H9 (cell line): ENCODE measurements at regions not wholly inside any gene's neighbourhood (a gene's known extent, or its start where the extent isn't known, plus 50 kb on each side); places are given as distances from the start of the nearest gene placed in this dataset.

ENCODE experiments used
- DNase-seq: peaks from one replicate; pipeline ENCODE4 v3.0.0-alpha.2; 2017
- H2AFZ ChIP-seq: one replicate; pipeline ENCODE4 v1.6.1; 2013; ENCODE audit warnings: mild to moderate bottlenecking, low read length, control low read depth, moderate library complexity
- H2AK5ac ChIP-seq: 2 replicates; pipeline ENCODE4 v1.6.1; 2013; ENCODE audit warnings: low read length, control low read depth, mixed read lengths; ENCODE audit not compliant: insufficient read length
- H2BK120ac ChIP-seq: one replicate; pipeline ENCODE4 v1.6.1; 2013; ENCODE audit warnings: low read depth, mild to moderate bottlenecking, low read length, control low read depth, inconsistent platforms; ENCODE audit not compliant: poor library complexity, severe bottlenecking
- H2BK12ac ChIP-seq: 2 replicates; pipeline ENCODE4 v1.6.1; 2013; ENCODE audit warnings: low read length, control low read depth, mixed read lengths, low read depth; ENCODE audit not compliant: insufficient read length
- H2BK15ac ChIP-seq: 2 replicates; pipeline ENCODE4 v1.6.1; 2013; ENCODE audit warnings: low read depth, low read length, control low read depth
- H2BK20ac ChIP-seq: one replicate; pipeline ENCODE4 v1.6.1; 2013; ENCODE audit warnings: low read depth, mild to moderate bottlenecking, low read length, control low read depth, inconsistent platforms; ENCODE audit not compliant: poor library complexity, severe bottlenecking
- H2BK5ac ChIP-seq: 2 replicates; pipeline ENCODE4 v1.6.1; 2013; ENCODE audit warnings: low read length, control low read depth, mixed read lengths; ENCODE audit not compliant: insufficient read length
- H3K14ac ChIP-seq: 2 replicates; pipeline ENCODE4 v1.6.1; 2013; ENCODE audit warnings: low read length, control low read depth; ENCODE audit not compliant: insufficient read depth
- H3K18ac ChIP-seq: 2 replicates; pipeline ENCODE4 v1.6.1; 2013; ENCODE audit warnings: low read depth, mild to moderate bottlenecking, mixed read lengths, low read length, control low read depth; ENCODE audit not compliant: insufficient read length
- H3K23ac ChIP-seq: 2 replicates; pipeline ENCODE4 v1.6.1; 2013; ENCODE audit warnings: low read length, control low read depth, mixed read lengths, low read depth; ENCODE audit not compliant: insufficient read length
- H3K23me2 ChIP-seq: 2 replicates; pipeline ENCODE4 v1.6.1; 2013; ENCODE audit warnings: low read depth, mild to moderate bottlenecking, mixed read lengths, low read length, control low read depth; ENCODE audit not compliant: insufficient read length, poor library complexity, severe bottlenecking
- H3K27ac ChIP-seq: 2 replicates; pipeline ENCODE4 v1.5.1; 2013; ENCODE audit warnings: low read length, control low read depth, mixed read lengths, low read depth; ENCODE audit not compliant: insufficient read length
- H3K27me3 ChIP-seq: 2 replicates; pipeline ENCODE4 v1.6.1; 2013; ENCODE audit warnings: low read length, control low read depth, inconsistent platforms; ENCODE audit not compliant: insufficient read depth
- H3K4ac ChIP-seq: 2 replicates; pipeline ENCODE4 v1.6.1; 2013; ENCODE audit warnings: low read depth, mild to moderate bottlenecking, control low read depth, inconsistent platforms, low read length, moderate library complexity
- H3K4me1 ChIP-seq: 2 replicates; pipeline ENCODE4 v1.6.1; 2013; ENCODE audit warnings: low read length, control low read depth, inconsistent platforms; ENCODE audit not compliant: insufficient read depth
- H3K4me2 ChIP-seq: 2 replicates; pipeline ENCODE4 v1.6.1; 2013; ENCODE audit warnings: low read length, control low read depth, mixed read lengths; ENCODE audit not compliant: insufficient read length, insufficient read depth
- H3K56ac ChIP-seq: 2 replicates; pipeline ENCODE4 v1.6.1; 2013; ENCODE audit warnings: low read depth, mild to moderate bottlenecking, mixed read lengths, low read length, control low read depth; ENCODE audit not compliant: insufficient read length
- H3K79me1 ChIP-seq: 2 replicates; pipeline ENCODE4 v1.6.1; 2013; ENCODE audit warnings: low read depth, mild to moderate bottlenecking, moderate library complexity, low read length, control low read depth, inconsistent platforms; ENCODE audit not compliant: insufficient read depth, poor library complexity, severe bottlenecking
- H3K79me2 ChIP-seq: 2 replicates; pipeline ENCODE4 v1.6.1; 2013; ENCODE audit warnings: low read length, control low read depth, inconsistent platforms; ENCODE audit not compliant: insufficient read depth
- H3K9ac ChIP-seq: 2 replicates; pipeline ENCODE4 v1.6.1; 2013; ENCODE audit warnings: low read length, control low read depth, mixed read lengths; ENCODE audit not compliant: insufficient read length; ENCODE audit errors: extremely low read depth
- H3K9me3 ChIP-seq: one replicate; pipeline ENCODE4 v1.6.1; 2013; ENCODE audit warnings: low read depth, low read length, inconsistent platforms; ENCODE audit not compliant: control insufficient read depth
- H3T11ph ChIP-seq: one replicate; pipeline ENCODE4 v1.6.1; 2013; ENCODE audit warnings: mild to moderate bottlenecking, low read length, control low read depth, inconsistent platforms
- H4K20me1 ChIP-seq: one replicate; pipeline ENCODE4 v1.6.1; 2013; ENCODE audit not compliant: control insufficient read depth, insufficient read length, insufficient read depth
- H4K5ac ChIP-seq: 2 replicates; pipeline ENCODE4 v1.6.1; 2013; ENCODE audit warnings: low read depth, mild to moderate bottlenecking, mixed read lengths, low read length, control low read depth; ENCODE audit not compliant: insufficient read length
- H4K8ac ChIP-seq: replicated peaks from 2 replicates; pipeline ENCODE4 v1.6.1; 2013; ENCODE audit warnings: low read length, control low read depth, mixed read lengths, low read depth; ENCODE audit not compliant: insufficient read length
- H4K91ac ChIP-seq: 2 replicates; pipeline ENCODE4 v1.6.1; 2013; ENCODE audit warnings: low read depth, mild to moderate bottlenecking, moderate library complexity, mixed read lengths, low read length, control low read depth; ENCODE audit not compliant: insufficient read length
- H3K27ac Mint-ChIP-seq, 3 experiments: 2 replicates in 2 of 3; 3 replicates in 1 of 3; pipeline ENCODE4 v1.8.0; 2020 to 2021; ENCODE audit warnings: mixed read lengths in 3 of 3, mild to moderate bottlenecking in 1 of 3, moderate library complexity in 1 of 3
- H3K27me3 Mint-ChIP-seq: 2 replicates; pipeline ENCODE4 v1.8.0; 2021; ENCODE audit warnings: low read depth, mild to moderate bottlenecking, moderate library complexity, mixed read lengths
- H3K36me3 Mint-ChIP-seq, 3 experiments: 2 replicates in 2 of 3; 3 replicates in 1 of 3; pipeline ENCODE4 v1.8.0; 2020 to 2021; ENCODE audit warnings: low read depth in 3 of 3, mixed read lengths in 3 of 3; ENCODE audit not compliant: insufficient read depth in 1 of 3
- H3K4me1 Mint-ChIP-seq, 2 experiments: 2 replicates each; pipeline ENCODE4 v1.8.0; 2020; ENCODE audit warnings: mixed read lengths in 2 of 2
- H3K4me3 Mint-ChIP-seq, 2 experiments: 2 replicates in 1 of 2; 3 replicates in 1 of 2; pipeline ENCODE4 v1.8.0; 2020 to 2021; ENCODE audit warnings: mild to moderate bottlenecking in 2 of 2, mixed read lengths in 2 of 2, moderate library complexity in 1 of 2
- H3K9me3 Mint-ChIP-seq, 2 experiments: 2 replicates in 1 of 2; 3 replicates in 1 of 2; pipeline ENCODE4 v1.8.0; 2020; ENCODE audit warnings: mild to moderate bottlenecking in 2 of 2, mixed read lengths in 2 of 2, moderate library complexity in 1 of 2
- CTCF ChIP-seq: fragments of 200-600 bp; sonication (generic); conservative IDR thresholded peaks from 3 replicates; pipeline ENCODE4 v1.8.0; 2021; ENCODE audit warnings: antibody characterized with exemption, mild to moderate bottlenecking
- WGBS: extraction: QIAGEN DNeasy Blood & Tissue Kit; methylation state at CpG from one replicate; pipeline ENCODE4 v1.1.7; 2013; ENCODE audit warnings: missing lambda C conversion rate, low lambda C conversion rate, mixed read lengths; ENCODE audit not compliant: insufficient read length; ENCODE audit errors: extremely low coverage; 5-methylcytosine and 5-hydroxymethylcytosine counted together

- no peak overlapping the region for H2BK5ac ChIP-seq
- no peaks in the 10 kb centered on the region for H3K79me1 ChIP-seq
- no peak overlapping the region for H3K4ac ChIP-seq
- no peak overlapping the region for H3K14ac ChIP-seq
- no peaks in the 10 kb centered on the region for H3K9me3 Mint-ChIP-seq
- no peak overlapping the region for H3K18ac ChIP-seq
- no peaks in the 10 kb centered on the region for H3K9me3 ChIP-seq
- no peaks in the 10 kb centered on the region for H3K23me2 ChIP-seq
- no peaks in the 10 kb centered on the region for H3K27me3 ChIP-seq
- H3K79me2 ChIP-seq = no peaks in the 10 kb centered on the region
- no peak overlapping the region for H3K9ac ChIP-seq
- no peak overlapping the region for H3K27ac Mint-ChIP-seq
- H2BK15ac ChIP-seq = no peak overlapping the region
- no peak overlapping the region for H2BK120ac ChIP-seq
- H3K4me3 Mint-ChIP-seq = no peak overlapping the region
- no peak overlapping the region for H3K4me2 ChIP-seq
- no peaks in the 10 kb centered on the region for H3K36me3 Mint-ChIP-seq
- no peaks in the 10 kb centered on the region for H4K20me1 ChIP-seq
- H2BK20ac ChIP-seq = no peak overlapping the region
- no peak overlapping the region for H3K56ac ChIP-seq
- DNase-seq = no peak
- no peak overlapping the region for H2BK12ac ChIP-seq
- no peak overlapping the region for H2AFZ ChIP-seq
- H3K4me1 ChIP-seq = no peaks in the 10 kb centered on the region
- TF ChIP-seq CTCF = no peak
- no peaks in the 10 kb centered on the region for H3K27me3 Mint-ChIP-seq
- H3T11ph ChIP-seq = no peak overlapping the region
- no peak overlapping the region for H3K27ac ChIP-seq
- no peak overlapping the region for H2AK5ac ChIP-seq
- H3K4me1 Mint-ChIP-seq = peaks cover 0 to 3% of the 10 kb centered on the region in 2 experiments; a peak in 1 of 4 replicates
- WGBS = no CpG with 5 or more reads among the region's 4 CpGs
- H4K8ac ChIP-seq = no peak overlapping the region
- no peak overlapping the region for H4K5ac ChIP-seq
- no peak overlapping the region for H3K23ac ChIP-seq
- H4K91ac ChIP-seq = no peak overlapping the region
Measured at GRCh38 chr15:87618203-87618725, 638.3 kb downstream of the NTRK3 start.
